Cardiac muscle cell (in vitro differentiated cells and primary cell): ENCODE measurements at regions not wholly inside any gene's neighbourhood (a gene's known extent, or its start where the extent isn't known, plus 50 kb on each side); places are given as distances from the start of the nearest gene placed in this dataset.
A peak's percentile ranks its signal among the peaks of the same experiment; 100 is the strongest.
"Not testable (repeated sequence)": the region's sequence is repeated elsewhere in the genome, so short reads cannot be mapped to it uniquely, and the experiment has no call there.

Source experiments
- DNase-seq, 2 donors: peaks; one replicate each; pipeline versions ENCODE4 v3.0.0 to v3.0.0-alpha.2; 2010 to 2017; ENCODE audit warnings: low read depth in 1 of 2, low spot score in 1 of 2
- H3K27ac ChIP-seq: fragments of 200-600 bp; sonication (generic); 2 replicates; pipeline ENCODE4 v1.5.1; 2016
- H3K27me3 ChIP-seq: fragments of 200-600 bp; sonication (generic); 2 replicates; pipeline ENCODE4 v1.6.0; 2016; ENCODE audit warnings: control low read depth
- H3K36me3 ChIP-seq: fragments of 200-600 bp; sonication (generic); 2 replicates; pipeline ENCODE4 v1.5.1; 2016; ENCODE audit warnings: control low read depth
- H3K4me1 ChIP-seq: fragments of 200-600 bp; sonication (generic); 2 replicates; pipeline ENCODE4 v1.8.1; 2017; ENCODE audit warnings: low read depth, mild to moderate bottlenecking, mixed run types
- H3K4me3 ChIP-seq: fragments of 200-600 bp; sonication (generic); 2 replicates; pipeline ENCODE4 v1.5.1; 2016; ENCODE audit warnings: mild to moderate bottlenecking
- H3K9me3 ChIP-seq: fragments of 200-600 bp; sonication (generic); 2 replicates; pipeline ENCODE4 v1.5.1; 2017; ENCODE audit warnings: low read depth, mild to moderate bottlenecking, control low read depth
- TF ChIP-seq, protein P1 (sequence below): IDR thresholded peaks from 2 replicates; pipeline ENCODE4 v1.5.1; 2012; ENCODE audit warnings: low read depth, mild to moderate bottlenecking, low read length

DNA sequence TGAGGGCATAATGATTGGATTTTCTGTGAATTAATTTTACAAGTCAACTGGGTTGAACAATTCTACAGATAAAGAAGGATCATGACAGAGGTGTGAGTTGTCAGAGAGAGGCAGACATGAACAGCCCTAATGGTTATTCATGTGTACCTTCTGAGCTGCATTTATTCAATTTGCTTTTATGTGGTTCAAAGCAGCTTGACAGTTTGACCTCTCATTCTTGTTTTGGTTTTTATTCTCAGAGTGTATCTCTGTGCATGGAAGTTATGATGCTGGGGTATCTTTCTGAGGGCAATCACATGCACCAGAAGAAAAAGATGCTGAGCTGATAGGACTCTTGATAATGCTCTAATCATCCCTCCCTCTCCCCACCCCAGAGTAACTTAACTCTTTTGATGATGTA lies 169.3 kb upstream of the NPY2R start:
- Histone ChIP-seq H3K27ac (no peak overlapping the region), H3K4me1 (no peaks in the 10 kb centered on the region), H3K4me3 (no peak overlapping the region), H3K27me3 (no peaks in the 10 kb centered on the region), H3K36me3 (no peaks in the 10 kb centered on the region), H3K9me3 (no peaks in the 10 kb centered on the region)
- TF ChIP-seq, protein P1, sequence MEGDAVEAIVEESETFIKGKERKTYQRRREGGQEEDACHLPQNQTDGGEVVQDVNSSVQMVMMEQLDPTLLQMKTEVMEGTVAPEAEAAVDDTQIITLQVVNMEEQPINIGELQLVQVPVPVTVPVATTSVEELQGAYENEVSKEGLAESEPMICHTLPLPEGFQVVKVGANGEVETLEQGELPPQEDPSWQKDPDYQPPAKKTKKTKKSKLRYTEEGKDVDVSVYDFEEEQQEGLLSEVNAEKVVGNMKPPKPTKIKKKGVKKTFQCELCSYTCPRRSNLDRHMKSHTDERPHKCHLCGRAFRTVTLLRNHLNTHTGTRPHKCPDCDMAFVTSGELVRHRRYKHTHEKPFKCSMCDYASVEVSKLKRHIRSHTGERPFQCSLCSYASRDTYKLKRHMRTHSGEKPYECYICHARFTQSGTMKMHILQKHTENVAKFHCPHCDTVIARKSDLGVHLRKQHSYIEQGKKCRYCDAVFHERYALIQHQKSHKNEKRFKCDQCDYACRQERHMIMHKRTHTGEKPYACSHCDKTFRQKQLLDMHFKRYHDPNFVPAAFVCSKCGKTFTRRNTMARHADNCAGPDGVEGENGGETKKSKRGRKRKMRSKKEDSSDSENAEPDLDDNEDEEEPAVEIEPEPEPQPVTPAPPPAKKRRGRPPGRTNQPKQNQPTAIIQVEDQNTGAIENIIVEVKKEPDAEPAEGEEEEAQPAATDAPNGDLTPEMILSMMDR: no peak
- no peak for DNase-seq

DNA sequence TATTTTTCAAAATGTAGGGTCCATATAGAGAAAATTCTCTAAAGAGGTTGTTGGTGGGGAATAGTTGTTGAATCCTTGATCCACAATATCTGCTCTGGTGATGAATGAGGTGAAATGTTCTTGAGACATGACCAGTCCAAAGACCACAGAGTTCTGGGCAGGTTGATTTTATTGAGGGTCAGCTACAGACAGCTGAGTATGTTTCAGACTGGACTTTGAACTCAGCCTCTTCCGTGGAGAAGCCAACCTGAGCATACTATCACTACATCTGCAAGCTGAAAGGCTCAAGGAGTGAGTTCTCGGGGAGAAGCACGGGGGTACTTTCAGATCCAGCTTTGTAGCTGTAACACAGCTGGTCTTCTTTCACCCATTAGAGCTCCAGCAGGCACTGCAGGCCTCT lies 168.4 kb upstream of the NPY2R start:
- Histone ChIP-seq H3K4me3 (no peak overlapping the region), H3K9me3 (no peaks in the 10 kb centered on the region), H3K27ac (no peak overlapping the region), H3K36me3 (no peaks in the 10 kb centered on the region), H3K4me1 (no peaks in the 10 kb centered on the region), H3K27me3 (no peaks in the 10 kb centered on the region)
- TF ChIP-seq, protein P1: no peak
- no peak for DNase-seq

DNA sequence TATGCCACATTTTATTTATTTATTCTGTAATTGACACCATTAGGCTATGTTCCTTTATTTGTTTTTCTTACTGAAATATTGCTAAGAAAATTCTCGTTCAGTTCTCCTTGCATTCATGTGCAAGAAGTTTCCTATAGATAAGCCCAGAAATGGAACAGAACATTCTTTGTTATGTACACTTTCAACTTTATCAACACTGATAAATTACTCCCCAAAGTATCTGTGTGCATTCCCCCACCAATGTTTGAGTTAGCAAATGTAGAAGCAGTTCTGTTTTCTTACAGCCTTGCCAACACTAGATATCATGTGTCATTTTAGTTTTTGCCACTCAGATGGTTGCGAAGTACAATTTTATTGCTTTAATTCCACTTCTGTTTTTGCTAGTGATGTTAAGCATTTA lies 166.4 kb upstream of the NPY2R start:
- no peak overlapping the region for H3K27ac ChIP-seq
- no peaks in the 10 kb centered on the region for H3K9me3 ChIP-seq
- no peaks in the 10 kb centered on the region for H3K27me3 ChIP-seq
- peak in 1 of 2 donors; percentile 60 for DNase-seq
- H3K4me1 ChIP-seq: no peaks in the 10 kb centered on the region
- H3K36me3 ChIP-seq: no peaks in the 10 kb centered on the region
- TF ChIP-seq, protein P1: no peak
- H3K4me3 ChIP-seq: no peak overlapping the region

DNA sequence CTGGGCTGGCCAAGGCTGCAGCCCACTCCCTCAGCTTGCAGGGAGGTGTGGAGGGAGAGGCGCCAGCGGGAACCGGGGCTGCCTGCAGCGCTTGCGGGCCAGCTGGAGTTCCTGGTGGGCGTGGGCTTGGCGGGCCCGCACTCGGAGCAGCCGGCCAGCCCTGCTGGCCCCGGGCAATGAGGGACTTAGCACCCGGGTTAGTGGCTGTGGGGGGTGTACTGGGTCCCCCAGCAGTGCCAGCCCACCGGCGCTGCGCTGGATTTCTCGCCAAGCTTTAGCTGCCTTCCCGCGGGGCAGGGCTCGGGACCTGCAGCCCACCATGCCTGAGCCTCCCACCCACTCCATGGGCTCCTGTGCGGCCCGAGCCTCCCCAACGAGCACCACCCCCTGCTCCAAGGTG lies 164.2 kb upstream of the NPY2R start:
- not testable (repeated sequence) for DNase-seq, H3K9me3 ChIP-seq, H3K27ac ChIP-seq, H3K36me3 ChIP-seq, H3K27me3 ChIP-seq, H3K4me3 ChIP-seq, H3K4me1 ChIP-seq

DNA sequence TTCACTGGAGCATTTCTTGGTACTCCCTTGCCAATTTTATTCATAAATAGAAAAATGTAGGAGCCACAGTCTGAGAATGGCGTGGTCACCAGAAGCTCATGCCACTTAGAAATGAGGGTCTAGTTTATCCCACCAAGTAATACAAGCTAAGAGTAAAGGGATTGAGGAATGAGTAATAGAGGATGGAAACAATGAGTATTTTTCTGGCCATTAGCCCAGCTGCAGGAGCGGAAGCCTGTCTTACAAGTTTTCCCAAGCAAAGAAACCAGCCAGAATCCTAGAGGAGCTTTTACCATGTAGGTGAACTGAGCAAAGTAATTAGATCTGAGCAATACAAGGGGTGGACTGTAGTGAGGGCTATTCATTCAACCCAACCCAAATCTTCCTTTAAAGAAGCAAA lies 160.7 kb upstream of the NPY2R start:
- Histone ChIP-seq H3K4me1 (no peaks in the 10 kb centered on the region), H3K27me3 (no peaks in the 10 kb centered on the region), H3K36me3 (no peaks in the 10 kb centered on the region), H3K4me3 (no peak overlapping the region), H3K9me3 (no peaks in the 10 kb centered on the region), H3K27ac (no peak overlapping the region)
- peak in 1 of 2 donors; percentile 77 for DNase-seq
- TF ChIP-seq, protein P1: no peak

DNA sequence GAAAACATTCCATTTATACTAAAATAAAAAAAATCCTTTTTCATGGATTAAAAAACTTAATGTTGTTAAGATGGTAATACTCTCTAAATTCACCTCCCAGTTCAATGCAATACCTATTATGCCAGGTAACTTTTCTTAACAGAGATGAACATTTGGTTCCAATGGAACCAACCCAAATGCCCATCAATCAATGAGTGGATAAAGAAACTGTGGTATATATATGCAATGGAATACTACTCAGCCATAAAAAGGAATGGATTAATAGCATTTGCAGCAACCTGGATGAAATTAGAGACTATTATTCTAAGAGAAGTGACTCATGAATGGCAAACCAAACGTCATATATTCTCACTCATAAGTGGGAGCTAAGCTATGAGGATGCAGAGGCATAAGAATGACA lies 154.4 kb upstream of the NPY2R start:
- H3K4me1 ChIP-seq, DNase-seq, H3K27me3 ChIP-seq, H3K36me3 ChIP-seq, H3K9me3 ChIP-seq, H3K4me3 ChIP-seq, H3K27ac ChIP-seq: not testable (repeated sequence)

DNA sequence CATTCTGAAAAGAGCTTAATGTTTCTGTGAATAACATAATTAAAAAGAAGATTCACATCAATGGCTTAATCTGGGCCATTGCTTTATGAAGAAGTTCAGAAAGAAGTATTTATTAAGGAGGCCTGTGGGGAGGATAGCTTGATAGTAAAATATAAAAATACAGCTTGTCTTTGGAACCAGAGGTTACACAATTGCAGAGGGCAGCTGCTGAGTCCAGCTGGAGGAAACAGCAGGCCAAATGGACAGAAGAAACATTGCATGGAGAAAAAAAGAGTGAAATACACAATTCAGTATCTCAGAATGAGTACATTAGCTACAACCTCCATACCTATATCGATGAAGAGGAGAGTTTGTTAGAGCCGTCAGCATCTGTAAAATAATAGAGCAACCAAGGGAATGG lies 148.0 kb upstream of the NPY2R start:
- H3K27me3 ChIP-seq: no peaks in the 10 kb centered on the region
- DNase-seq: peak in 1 of 2 donors; percentile 46
- no peak overlapping the region for H3K27ac ChIP-seq
- H3K4me3 ChIP-seq: no peak overlapping the region
- H3K4me1 ChIP-seq: no peaks in the 10 kb centered on the region
- H3K9me3 ChIP-seq: no peaks in the 10 kb centered on the region
- no peaks in the 10 kb centered on the region for H3K36me3 ChIP-seq
- TF ChIP-seq, protein P1: no peak
